ENCODE measurements at regions not wholly inside any gene's neighbourhood (a gene's known extent, or its start where the extent isn't known, plus 50 kb on each side); places are given as distances from the start of the nearest gene placed in this dataset.

- TF ChIP-seq CEBPZ (IDR thresholded peaks at IDR 0.05; ENCODE audit: low read depth, low read length) (no peak), CBFB (IDR thresholded peaks at IDR 0.05; ENCODE audit: low read depth) (no peak), ZNF274 (IDR thresholded peaks at IDR 0.05; ENCODE audit: insufficient read depth, insufficient read length) (no peak), E4F1 (IDR thresholded peaks at IDR 0.05; ENCODE audit: borderline replicate concordance, partially characterized antibody) (no peak), NKRF (conservative IDR thresholded peaks at IDR 0.05) (no peak), HSF1 (IDR thresholded peaks at IDR 0.05; ENCODE audit: low read depth, low read length) (no peak), TCF12 (IDR thresholded peaks at IDR 0.05; ENCODE audit: low read depth, low read length) (peak; percentile 42; the same call in 1 of the 2 replicates), ETV6 (conservative IDR thresholded peaks at IDR 0.05 in 1 of 2, IDR thresholded peaks at IDR 0.05 in 1 of 2; ENCODE audit: borderline replicate concordance in 1 of 2, low read depth in 1 of 2) (peak in 1 of 2 experiments; percentile 96; a peak in 2 of 4 replicates), ATF7 (IDR thresholded peaks at IDR 0.05; ENCODE audit: low read depth) (no peak), POU2F2 (IDR thresholded peaks at IDR 0.05; ENCODE audit: borderline replicate concordance, low read depth, low read length) (peak; percentile 24; the same call in 1 of the 3 replicates), ZBTB33 (IDR thresholded peaks at IDR 0.05) (no peak), EP300 (IDR thresholded peaks at IDR 0.05; ENCODE audit: borderline replicate concordance in 1 of 2, control insufficient read depth in 1 of 2, low read depth in 2 of 2, low read length in 2 of 2) (peak; percentile 79 to 81; a peak in 3 of 4 replicates), NFXL1 (IDR thresholded peaks at IDR 0.05; ENCODE audit: borderline replicate concordance) (no peak), GABPA (IDR thresholded peaks at IDR 0.05; ENCODE audit: low read depth) (0 out of 2 replicates have a peak, but pooled peaks have one; percentile 48), LARP7 (IDR thresholded peaks at IDR 0.05) (no peak), NR2C2 (IDR thresholded peaks at IDR 0.05; ENCODE audit: borderline replicate concordance, control insufficient read depth, insufficient read length, low read depth) (no peak)
These were observed 58.4 kb upstream of the PSMA1 start (continued) for GRCh38 chr11:14578541-14578956.
